ENCODE measurements at regions not wholly inside any gene's neighbourhood (a gene's known extent, or its start where the extent isn't known, plus 50 kb on each side); places are given as distances from the start of the nearest gene placed in this dataset.

DNA sequence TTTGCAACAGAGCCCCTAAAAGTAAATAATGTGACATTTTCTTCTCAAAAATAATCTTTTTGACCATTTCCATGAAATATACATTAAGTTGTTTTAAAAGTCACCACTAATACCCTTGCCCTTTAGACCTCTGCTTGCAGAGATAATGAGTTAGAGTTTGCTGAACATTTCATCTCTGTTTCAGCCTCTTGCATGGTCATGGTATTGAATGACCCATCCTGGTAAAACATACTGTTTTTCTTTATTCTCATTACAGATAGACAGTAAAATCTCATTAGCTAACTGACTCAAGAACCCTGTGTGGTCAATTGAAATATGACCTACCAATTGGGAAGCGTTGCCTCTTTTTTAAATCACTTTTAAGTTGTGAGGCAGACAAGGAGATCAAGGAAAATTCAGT, 916.7 kb downstream of the PDHA2 start:
- TF ChIP-seq, protein P1, sequence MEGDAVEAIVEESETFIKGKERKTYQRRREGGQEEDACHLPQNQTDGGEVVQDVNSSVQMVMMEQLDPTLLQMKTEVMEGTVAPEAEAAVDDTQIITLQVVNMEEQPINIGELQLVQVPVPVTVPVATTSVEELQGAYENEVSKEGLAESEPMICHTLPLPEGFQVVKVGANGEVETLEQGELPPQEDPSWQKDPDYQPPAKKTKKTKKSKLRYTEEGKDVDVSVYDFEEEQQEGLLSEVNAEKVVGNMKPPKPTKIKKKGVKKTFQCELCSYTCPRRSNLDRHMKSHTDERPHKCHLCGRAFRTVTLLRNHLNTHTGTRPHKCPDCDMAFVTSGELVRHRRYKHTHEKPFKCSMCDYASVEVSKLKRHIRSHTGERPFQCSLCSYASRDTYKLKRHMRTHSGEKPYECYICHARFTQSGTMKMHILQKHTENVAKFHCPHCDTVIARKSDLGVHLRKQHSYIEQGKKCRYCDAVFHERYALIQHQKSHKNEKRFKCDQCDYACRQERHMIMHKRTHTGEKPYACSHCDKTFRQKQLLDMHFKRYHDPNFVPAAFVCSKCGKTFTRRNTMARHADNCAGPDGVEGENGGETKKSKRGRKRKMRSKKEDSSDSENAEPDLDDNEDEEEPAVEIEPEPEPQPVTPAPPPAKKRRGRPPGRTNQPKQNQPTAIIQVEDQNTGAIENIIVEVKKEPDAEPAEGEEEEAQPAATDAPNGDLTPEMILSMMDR (IDR thresholded peaks at IDR 0.05) = no peak
- TF ChIP-seq POLR2A (IDR thresholded peaks at IDR 0.05) = no peak
